ENCODE measurements at regions not wholly inside any gene's neighbourhood (a gene's known extent, or its start where the extent isn't known, plus 50 kb on each side); places are given as distances from the start of the nearest gene placed in this dataset.

- Histone ChIP-seq H3K4me2 (ENCODE audit: low read depth, low read length, poor library complexity, severe bottlenecking) (no peak overlapping the region), H4K20me1 (ENCODE audit: insufficient read depth, low read length, poor library complexity, severe bottlenecking) (no peaks in the 10 kb centered on the region), H3K36me3 (ENCODE audit: insufficient read depth, low read length) (no peaks in the 10 kb centered on the region), H3K27me3 (ENCODE audit: insufficient read depth, low read length, poor library complexity, severe bottlenecking) (no peaks in the 10 kb centered on the region), H3K9me3 (ENCODE audit: insufficient read depth, low read depth, low read length) (no peaks in the 10 kb centered on the region), H3K4me3 (ENCODE audit: low read length, poor library complexity, severe bottlenecking) (no peak overlapping the region), H3F3A (ENCODE audit: low read depth) (no peaks in the 10 kb centered on the region), H3K9me2 (replicated peaks; ENCODE audit: low read depth, low read length) (no peaks in the 10 kb centered on the region), H3K4me1 (ENCODE audit: insufficient read depth, low read length, poor library complexity, severe bottlenecking) (no peaks in the 10 kb centered on the region), H3K79me2 (ENCODE audit: insufficient read depth, low read length) (no peaks in the 10 kb centered on the region), H3K9ac (ENCODE audit: low read depth, low read length, poor library complexity, severe bottlenecking) (no peak overlapping the region), H2AFZ (ENCODE audit: low read length) (no peak overlapping the region)
- TF ChIP-seq EZH2phosphoT487 (IDR thresholded peaks at IDR 0.05; ENCODE audit: borderline replicate concordance), result no peak
- no peak for TF ChIP-seq CTCF (conservative IDR thresholded peaks at IDR 0.05; ENCODE audit: low read length)
Observed at GRCh38 chr4:147430111-147430510, 50.8 kb upstream of the EDNRA start.

All from Loucy (cell line).